Activated B cell treated with CpG ODN at 0.5 μM for 24 hours (primary cell): ENCODE measurements at regions not wholly inside any gene's neighbourhood (a gene's known extent, or its start where the extent isn't known, plus 50 kb on each side); places are given as distances from the start of the nearest gene placed in this dataset.

Experiments
- ATAC-seq: fragments of 200-7000 bp; cut with Tn5 transposase; one replicate; pipeline ENCODE4 v1.10.0; 2021; ENCODE audit warnings: low read depth, mild to moderate bottlenecking, moderate library complexity
- CTCF ChIA-PET: fragments of 350-600 bp; sonication (Branson Sonifier 250); formaldehyde crosslinking; loops from one replicate; lab custom pipeline; 2021; ENCODE audit warnings: antibody characterized with exemption; lab: Charles Lee
- POLR2A ChIA-PET: fragments of 350-600 bp; sonication (Branson Sonifier 250); formaldehyde crosslinking; loops from one replicate; lab custom pipeline; 2021; ENCODE audit warnings: antibody characterized with exemption; lab: Charles Lee
- DNase-seq: peaks from one replicate; pipeline ENCODE4 v3.0.0; 2022
- H3K27ac Mint-ChIP-seq: one replicate; pipeline ENCODE4 v1.8.0; 2020; ENCODE audit warnings: mixed read lengths
- H3K27me3 Mint-ChIP-seq: one replicate; pipeline ENCODE4 v1.8.0; 2021; ENCODE audit warnings: mixed read lengths
- H3K36me3 Mint-ChIP-seq: one replicate; pipeline ENCODE4 v1.8.0; 2021; ENCODE audit warnings: low read depth, mixed read lengths
- H3K4me1 Mint-ChIP-seq: one replicate; pipeline ENCODE4 v1.8.0; 2021; ENCODE audit warnings: mixed read lengths
- H3K4me3 Mint-ChIP-seq: one replicate; pipeline ENCODE4 v1.8.0; 2020; ENCODE audit warnings: mild to moderate bottlenecking, mixed read lengths
- H3K9me3 Mint-ChIP-seq: one replicate; pipeline ENCODE4 v1.8.0; 2020; ENCODE audit warnings: mixed read lengths
- intact Hi-C: fragments of 100-400 bp; cut with micrococcal nuclease; formaldehyde crosslinking; loops from one replicate; pipeline ENCODE4 v1.15.1; 2024
- TF ChIP-seq, protein P1 (sequence below): fragments of 200-600 bp; IDR thresholded peaks from one replicate; pipeline ENCODE4 v1.8.0; 2022; ENCODE audit warnings: antibody characterized with exemption, mild to moderate bottlenecking

- Mint-ChIP-seq H3K27me3 (no peaks in the 10 kb centered on the region), H3K9me3 (no peaks in the 10 kb centered on the region), H3K27ac (no peak overlapping the region), H3K4me3 (no peak overlapping the region), H3K36me3 (no peaks in the 10 kb centered on the region), H3K4me1 (no peaks in the 10 kb centered on the region)
- ATAC-seq (no peak), DNase-seq (no peak)
- ChIA-PET CTCF (no interaction called here), POLR2A (no interaction called here)
- intact Hi-C loops = no loop called here
- TF ChIP-seq, protein P1, sequence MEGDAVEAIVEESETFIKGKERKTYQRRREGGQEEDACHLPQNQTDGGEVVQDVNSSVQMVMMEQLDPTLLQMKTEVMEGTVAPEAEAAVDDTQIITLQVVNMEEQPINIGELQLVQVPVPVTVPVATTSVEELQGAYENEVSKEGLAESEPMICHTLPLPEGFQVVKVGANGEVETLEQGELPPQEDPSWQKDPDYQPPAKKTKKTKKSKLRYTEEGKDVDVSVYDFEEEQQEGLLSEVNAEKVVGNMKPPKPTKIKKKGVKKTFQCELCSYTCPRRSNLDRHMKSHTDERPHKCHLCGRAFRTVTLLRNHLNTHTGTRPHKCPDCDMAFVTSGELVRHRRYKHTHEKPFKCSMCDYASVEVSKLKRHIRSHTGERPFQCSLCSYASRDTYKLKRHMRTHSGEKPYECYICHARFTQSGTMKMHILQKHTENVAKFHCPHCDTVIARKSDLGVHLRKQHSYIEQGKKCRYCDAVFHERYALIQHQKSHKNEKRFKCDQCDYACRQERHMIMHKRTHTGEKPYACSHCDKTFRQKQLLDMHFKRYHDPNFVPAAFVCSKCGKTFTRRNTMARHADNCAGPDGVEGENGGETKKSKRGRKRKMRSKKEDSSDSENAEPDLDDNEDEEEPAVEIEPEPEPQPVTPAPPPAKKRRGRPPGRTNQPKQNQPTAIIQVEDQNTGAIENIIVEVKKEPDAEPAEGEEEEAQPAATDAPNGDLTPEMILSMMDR = no peak
Measured at GRCh38 chr10:10320956-10321355, 696.7 kb upstream of the CELF2 start.

- Mint-ChIP-seq H3K4me3 (no peak overlapping the region), H3K27ac (no peak overlapping the region), H3K9me3 (no peaks in the 10 kb centered on the region), H3K4me1 (no peaks in the 10 kb centered on the region), H3K27me3 (no peaks in the 10 kb centered on the region), H3K36me3 (no peaks in the 10 kb centered on the region)
- ATAC-seq (no peak), DNase-seq (no peak)
- TF ChIP-seq, protein P1 = no peak
- ChIA-PET POLR2A (no interaction called here), CTCF (no interaction called here)
- intact Hi-C loops = no loop called here
Measured at GRCh38 chr10:10326116-10326515, 691.6 kb upstream of the CELF2 start.

DNA sequence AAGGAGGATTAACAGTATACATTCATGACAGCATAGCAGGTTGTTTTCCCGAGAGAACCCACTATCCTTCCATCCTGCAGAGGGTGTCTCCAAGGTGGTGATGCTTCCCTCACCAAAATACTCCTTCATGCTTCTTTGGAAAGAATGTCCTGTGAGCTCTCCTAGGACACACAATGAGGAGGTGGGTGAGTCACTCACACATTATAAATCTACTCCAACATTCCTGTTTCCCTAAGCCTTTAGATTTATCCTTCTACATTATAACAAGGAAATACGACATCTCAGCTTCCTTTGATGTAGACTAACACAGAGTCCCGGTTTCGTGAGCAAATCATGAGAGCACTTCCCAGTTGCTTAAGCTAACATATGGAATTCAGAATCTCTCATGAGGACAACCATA lies 689.7 kb upstream of the CELF2 start:
- intact Hi-C loops = no loop called here
- DNase-seq (no peak), ATAC-seq (no peak)
- H3K27me3 Mint-ChIP-seq = no peaks in the 10 kb centered on the region
- H3K4me1 Mint-ChIP-seq = no peaks in the 10 kb centered on the region
- no peak overlapping the region for H3K4me3 Mint-ChIP-seq
- TF ChIP-seq, protein P1 = no peak
- POLR2A ChIA-PET = no interaction called here
- H3K9me3 Mint-ChIP-seq = no peaks in the 10 kb centered on the region
- CTCF ChIA-PET = no interaction called here
- H3K27ac Mint-ChIP-seq = no peak overlapping the region
- no peaks in the 10 kb centered on the region for H3K36me3 Mint-ChIP-seq

DNA sequence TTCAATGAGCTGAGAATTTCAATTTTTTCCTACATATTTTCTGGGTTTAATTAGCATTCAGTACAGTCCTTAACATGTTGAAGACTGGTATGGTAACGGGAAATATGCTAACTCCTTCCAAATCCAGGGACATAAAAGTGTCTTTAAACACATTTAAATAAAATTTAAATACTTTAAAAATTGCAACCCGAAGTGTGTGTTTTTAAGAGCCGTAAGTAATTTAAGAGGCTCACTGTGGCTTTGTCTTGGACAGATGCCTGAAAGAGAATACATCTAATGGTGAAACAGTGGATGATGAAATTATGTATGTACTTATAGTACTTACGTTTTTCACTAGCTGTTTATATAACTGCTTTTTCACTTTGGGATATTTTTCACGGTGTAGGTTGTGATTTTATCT lies 687.3 kb upstream of the CELF2 start:
- peaks cover 2% of the 10 kb centered on the region for H3K9me3 Mint-ChIP-seq
- H3K27ac Mint-ChIP-seq = no peak overlapping the region
- ATAC-seq (no peak), DNase-seq (no peak)
- H3K27me3 Mint-ChIP-seq = no peaks in the 10 kb centered on the region
- ChIA-PET POLR2A (no interaction called here), CTCF (no interaction called here)
- no peak overlapping the region for H3K4me3 Mint-ChIP-seq
- no peaks in the 10 kb centered on the region for H3K4me1 Mint-ChIP-seq
- TF ChIP-seq, protein P1 = no peak
- intact Hi-C loops = no loop called here
- H3K36me3 Mint-ChIP-seq = no peaks in the 10 kb centered on the region

- TF ChIP-seq, protein P1 = no peak
- Mint-ChIP-seq H3K4me1 (no peaks in the 10 kb centered on the region), H3K4me3 (no peak overlapping the region), H3K9me3 (peaks cover 2% of the 10 kb centered on the region), H3K27ac (no peak overlapping the region), H3K36me3 (no peaks in the 10 kb centered on the region), H3K27me3 (no peaks in the 10 kb centered on the region)
- intact Hi-C loops = no loop called here
- POLR2A ChIA-PET = no interaction called here
- no peak for DNase-seq
- ATAC-seq = no peak
- CTCF ChIA-PET = no interaction called here
Measured at GRCh38 chr10:10332786-10333185, 684.9 kb upstream of the CELF2 start.
